Neural cell (in vitro differentiated cells): ENCODE measurements at regions not wholly inside any gene's neighbourhood (a gene's known extent, or its start where the extent isn't known, plus 50 kb on each side); places are given as distances from the start of the nearest gene placed in this dataset.

Experiments used
- H2AFZ ChIP-seq: fragments of 200-600, 300-800 bp; sonication (generic), shearing (Covaris generic); 2 replicates; pipeline ENCODE4 v1.6.0; 2014; ENCODE audit warnings: low read depth, mild to moderate bottlenecking, antibody characterized with exemption, low read length, moderate library complexity
- H3F3A ChIP-seq: fragments of 200-600 bp; shearing (Covaris generic); 2 replicates; pipeline ENCODE4 v1.6.1; 2016; ENCODE audit warnings: mild to moderate bottlenecking, moderate library complexity, mixed read lengths, antibody characterized with exemption, low read length; ENCODE audit not compliant: insufficient read depth, poor library complexity, severe bottlenecking
- H3K27ac ChIP-seq: fragments of 200-600, 300-800 bp; sonication (generic), shearing (Covaris generic); 2 replicates; pipeline ENCODE4 v1.5.1; 2014; ENCODE audit warnings: mild to moderate bottlenecking, low read length, moderate library complexity
- H3K27me3 ChIP-seq: fragments of 300-800, 200-600 bp; sonication (generic), shearing (Covaris generic); 2 replicates; pipeline ENCODE4 v1.6.0; 2014; ENCODE audit warnings: mild to moderate bottlenecking, low read depth, low read length, moderate library complexity; ENCODE audit not compliant: insufficient read depth
- H3K36me3 ChIP-seq: fragments of 300-800, 200-600 bp; sonication (generic), shearing (Covaris generic); 2 replicates; pipeline ENCODE4 v1.5.1; 2014; ENCODE audit warnings: mild to moderate bottlenecking, antibody characterized with exemption, low read length, moderate library complexity; ENCODE audit not compliant: insufficient read depth
- H3K4me2 ChIP-seq: fragments of 300-800, 200-600 bp; sonication (generic), shearing (Covaris generic); 2 replicates; pipeline ENCODE4 v1.6.0; 2014; ENCODE audit warnings: mild to moderate bottlenecking, low read length
- H3K4me3 ChIP-seq: fragments of 300-800, 200-600 bp; sonication (generic), shearing (Covaris generic); 2 replicates; pipeline ENCODE4 v1.5.1; 2014; ENCODE audit warnings: mild to moderate bottlenecking, low read length, moderate library complexity
- H3K79me2 ChIP-seq: fragments of 200-600 bp; shearing (Covaris generic); replicated peaks from 2 replicates; pipeline ENCODE4 v1.6.0; 2014; ENCODE audit warnings: mild to moderate bottlenecking, low read length, moderate library complexity; ENCODE audit not compliant: insufficient read depth
- H3K9ac ChIP-seq: fragments of 300-800, 200-600 bp; sonication (generic), shearing (Covaris generic); 2 replicates; pipeline ENCODE4 v1.6.1; 2016; ENCODE audit warnings: mild to moderate bottlenecking, low read length, mixed read lengths
- H3K9me2 ChIP-seq: fragments of 200-600 bp; shearing (Covaris generic); 2 replicates; pipeline ENCODE4 v1.6.1; 2016; ENCODE audit warnings: mild to moderate bottlenecking, low read length, mixed read lengths; ENCODE audit not compliant: insufficient read depth
- H3K9me3 ChIP-seq: fragments of 200-600, 300-800 bp; sonication (generic), shearing (Covaris generic); 2 replicates; pipeline ENCODE4 v1.6.1; 2016; ENCODE audit warnings: mild to moderate bottlenecking, mixed run types, low read length, moderate library complexity, mixed read lengths
- H4K20me1 ChIP-seq: fragments of 200-600 bp; shearing (Covaris generic); 2 replicates; pipeline ENCODE4 v1.6.1; 2016; ENCODE audit warnings: mild to moderate bottlenecking, mixed run types; ENCODE audit not compliant: insufficient read depth
- EP300 ChIP-seq: fragments of 450-650 bp; conservative IDR thresholded peaks from 2 replicates; pipeline ENCODE4 v1.6.1; 2014; ENCODE audit warnings: antibody characterized with exemption, mild to moderate bottlenecking, moderate library complexity; ENCODE audit not compliant: poor library complexity, severe bottlenecking
- EZH2 ChIP-seq: fragments of 200-600, 300-800 bp; shearing (Covaris generic), sonication (generic); IDR thresholded peaks from 2 replicates; pipeline ENCODE4 v1.6.1; 2014; ENCODE audit warnings: antibody characterized with exemption, low read length, borderline replicate concordance, mild to moderate bottlenecking; ENCODE audit not compliant: insufficient read depth, poor library complexity, severe bottlenecking
- MXI1 ChIP-seq: fragments of 450-650 bp; conservative IDR thresholded peaks from 2 replicates; pipeline ENCODE4 v1.6.1; 2014; ENCODE audit warnings: antibody characterized with exemption, mild to moderate bottlenecking; ENCODE audit not compliant: poor library complexity, severe bottlenecking
- REST ChIP-seq: IDR thresholded peaks from 2 replicates; pipeline ENCODE4 v1.6.1; 2012; ENCODE audit warnings: borderline replicate concordance
- TAF1 ChIP-seq: IDR thresholded peaks from 2 replicates; pipeline ENCODE4 v1.6.1; 2012; ENCODE audit warnings: low read depth
- TF ChIP-seq, protein P1 (sequence below): fragments of 450-650 bp; IDR thresholded peaks from 2 replicates; pipeline ENCODE4 v1.5.1; 2014; ENCODE audit warnings: antibody characterized with exemption, mild to moderate bottlenecking, moderate library complexity; ENCODE audit not compliant: poor library complexity, severe bottlenecking

DNA sequence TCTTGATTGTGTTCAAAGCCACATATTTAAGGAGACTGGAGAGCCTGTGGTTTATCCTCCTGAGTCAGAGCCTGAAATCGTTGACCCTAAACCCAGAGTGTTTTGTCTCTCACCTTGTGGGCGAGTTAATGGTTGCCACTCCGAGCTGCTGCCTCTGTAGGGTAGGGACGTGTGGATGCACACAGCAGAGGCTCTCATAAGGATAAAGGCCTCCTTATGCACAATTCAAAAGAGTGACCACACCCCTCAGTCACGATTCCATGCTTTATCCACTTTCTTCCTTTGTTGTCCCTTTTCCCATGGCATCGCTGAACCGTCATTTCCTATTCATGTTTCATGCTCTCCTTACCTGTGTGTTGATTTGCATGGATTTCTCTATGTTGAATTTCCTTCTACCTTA is 805.0 kb upstream of the RBFOX1 start:
- Histone ChIP-seq H3F3A (no peaks in the 10 kb centered on the region), H3K79me2 (no peaks in the 10 kb centered on the region), H3K27me3 (no peaks in the 10 kb centered on the region), H4K20me1 (no peaks in the 10 kb centered on the region), H3K4me2 (no peak overlapping the region), H3K4me3 (no peak overlapping the region), H3K9ac (no peak overlapping the region), H3K9me3 (no peaks in the 10 kb centered on the region), H3K36me3 (no peaks in the 10 kb centered on the region), H2AFZ (no peak overlapping the region), H3K9me2 (no peaks in the 10 kb centered on the region), H3K27ac (no peak overlapping the region)
- TF ChIP-seq REST = no peak

GRCh38 chr16:6524501-6524900 is 808.1 kb upstream of the RBFOX1 start:
- Histone ChIP-seq H3K4me2 (no peak overlapping the region), H3K36me3 (no peaks in the 10 kb centered on the region), H3K79me2 (no peaks in the 10 kb centered on the region), H3K9me2 (no peaks in the 10 kb centered on the region), H2AFZ (no peak overlapping the region), H3K9ac (no peak overlapping the region), H3K4me3 (no peak overlapping the region), H3K27ac (no peak overlapping the region), H3K27me3 (no peaks in the 10 kb centered on the region), H3K9me3 (no peaks in the 10 kb centered on the region), H3F3A (no peaks in the 10 kb centered on the region), H4K20me1 (no peaks in the 10 kb centered on the region)
- TF ChIP-seq EP300 (no peak), TAF1 (no peak)
- TF ChIP-seq, protein P1, sequence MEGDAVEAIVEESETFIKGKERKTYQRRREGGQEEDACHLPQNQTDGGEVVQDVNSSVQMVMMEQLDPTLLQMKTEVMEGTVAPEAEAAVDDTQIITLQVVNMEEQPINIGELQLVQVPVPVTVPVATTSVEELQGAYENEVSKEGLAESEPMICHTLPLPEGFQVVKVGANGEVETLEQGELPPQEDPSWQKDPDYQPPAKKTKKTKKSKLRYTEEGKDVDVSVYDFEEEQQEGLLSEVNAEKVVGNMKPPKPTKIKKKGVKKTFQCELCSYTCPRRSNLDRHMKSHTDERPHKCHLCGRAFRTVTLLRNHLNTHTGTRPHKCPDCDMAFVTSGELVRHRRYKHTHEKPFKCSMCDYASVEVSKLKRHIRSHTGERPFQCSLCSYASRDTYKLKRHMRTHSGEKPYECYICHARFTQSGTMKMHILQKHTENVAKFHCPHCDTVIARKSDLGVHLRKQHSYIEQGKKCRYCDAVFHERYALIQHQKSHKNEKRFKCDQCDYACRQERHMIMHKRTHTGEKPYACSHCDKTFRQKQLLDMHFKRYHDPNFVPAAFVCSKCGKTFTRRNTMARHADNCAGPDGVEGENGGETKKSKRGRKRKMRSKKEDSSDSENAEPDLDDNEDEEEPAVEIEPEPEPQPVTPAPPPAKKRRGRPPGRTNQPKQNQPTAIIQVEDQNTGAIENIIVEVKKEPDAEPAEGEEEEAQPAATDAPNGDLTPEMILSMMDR = no peak

- Histone ChIP-seq H3K79me2 (no peaks in the 10 kb centered on the region), H3K9ac (no peak overlapping the region), H2AFZ (no peak overlapping the region), H3K9me3 (no peaks in the 10 kb centered on the region), H3F3A (no peaks in the 10 kb centered on the region), H3K9me2 (no peaks in the 10 kb centered on the region), H4K20me1 (no peaks in the 10 kb centered on the region), H3K36me3 (no peaks in the 10 kb centered on the region), H3K4me2 (no peak overlapping the region), H3K27me3 (no peaks in the 10 kb centered on the region), H3K4me3 (no peak overlapping the region), H3K27ac (no peak overlapping the region)
- TF ChIP-seq MXI1 (no peak), EP300 (no peak), EZH2 (no peak)
- TF ChIP-seq, protein P1 = no peak
Measured at GRCh38 chr16:6517020-6517720, 815.5 kb upstream of the RBFOX1 start.
